Body of pancreas (tissue), 4 donors: ENCODE measurements at regions not wholly inside any gene's neighbourhood (a gene's known extent, or its start where the extent isn't known, plus 50 kb on each side); places are given as distances from the start of the nearest gene placed in this dataset.

Source experiments
- POLR2A ChIP-seq, 3 donors: fragments of 450-650 bp; IDR thresholded peaks; one replicate each; pipeline ENCODE4 v1.6.1; 2016; ENCODE audit warnings: antibody characterized with exemption in 3 of 3, mild to moderate bottlenecking in 2 of 3
- TF ChIP-seq, protein P1 (sequence below), 7 experiments: fragments of 450-650 bp in 4 of 7; fragments of 200-600 bp in 3 of 7; sonication (generic) in 3 of 7; IDR thresholded peaks; one replicate each; pipeline ENCODE4 v1.5.1; 2016 to 2019; ENCODE audit warnings: antibody characterized with exemption in 7 of 7

DNA sequence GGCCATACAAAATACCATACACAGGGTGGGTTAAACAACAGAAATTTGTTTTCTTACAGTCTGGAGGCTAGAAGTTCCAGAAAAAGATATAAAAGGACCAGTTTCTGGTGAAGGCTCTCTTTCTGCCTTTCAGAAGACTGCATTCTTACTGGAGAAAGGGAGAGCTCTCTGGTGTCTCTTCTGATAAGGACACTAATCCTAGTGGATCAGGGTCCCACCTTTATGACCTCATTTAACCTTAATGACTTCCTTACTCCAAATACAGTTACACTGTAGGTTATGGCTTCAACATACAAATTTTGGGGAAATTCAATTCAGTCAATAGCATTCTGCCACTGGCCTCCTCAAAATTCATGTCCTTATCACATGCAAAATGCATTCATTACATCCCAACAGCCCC, 351.9 kb upstream of the POU5F2 start:
- no peak for TF ChIP-seq POLR2A (IDR thresholded peaks at IDR 0.05)
- TF ChIP-seq, protein P1, sequence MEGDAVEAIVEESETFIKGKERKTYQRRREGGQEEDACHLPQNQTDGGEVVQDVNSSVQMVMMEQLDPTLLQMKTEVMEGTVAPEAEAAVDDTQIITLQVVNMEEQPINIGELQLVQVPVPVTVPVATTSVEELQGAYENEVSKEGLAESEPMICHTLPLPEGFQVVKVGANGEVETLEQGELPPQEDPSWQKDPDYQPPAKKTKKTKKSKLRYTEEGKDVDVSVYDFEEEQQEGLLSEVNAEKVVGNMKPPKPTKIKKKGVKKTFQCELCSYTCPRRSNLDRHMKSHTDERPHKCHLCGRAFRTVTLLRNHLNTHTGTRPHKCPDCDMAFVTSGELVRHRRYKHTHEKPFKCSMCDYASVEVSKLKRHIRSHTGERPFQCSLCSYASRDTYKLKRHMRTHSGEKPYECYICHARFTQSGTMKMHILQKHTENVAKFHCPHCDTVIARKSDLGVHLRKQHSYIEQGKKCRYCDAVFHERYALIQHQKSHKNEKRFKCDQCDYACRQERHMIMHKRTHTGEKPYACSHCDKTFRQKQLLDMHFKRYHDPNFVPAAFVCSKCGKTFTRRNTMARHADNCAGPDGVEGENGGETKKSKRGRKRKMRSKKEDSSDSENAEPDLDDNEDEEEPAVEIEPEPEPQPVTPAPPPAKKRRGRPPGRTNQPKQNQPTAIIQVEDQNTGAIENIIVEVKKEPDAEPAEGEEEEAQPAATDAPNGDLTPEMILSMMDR (IDR thresholded peaks at IDR 0.05): no peak
